ENCODE measurements at regions not wholly inside any gene's neighbourhood (a gene's known extent, or its start where the extent isn't known, plus 50 kb on each side); places are given as distances from the start of the nearest gene placed in this dataset.

GRCh38 chr18:61957801-61958516 is 65.2 kb upstream of the RNF152 start:
- TF ChIP-seq, protein P1, sequence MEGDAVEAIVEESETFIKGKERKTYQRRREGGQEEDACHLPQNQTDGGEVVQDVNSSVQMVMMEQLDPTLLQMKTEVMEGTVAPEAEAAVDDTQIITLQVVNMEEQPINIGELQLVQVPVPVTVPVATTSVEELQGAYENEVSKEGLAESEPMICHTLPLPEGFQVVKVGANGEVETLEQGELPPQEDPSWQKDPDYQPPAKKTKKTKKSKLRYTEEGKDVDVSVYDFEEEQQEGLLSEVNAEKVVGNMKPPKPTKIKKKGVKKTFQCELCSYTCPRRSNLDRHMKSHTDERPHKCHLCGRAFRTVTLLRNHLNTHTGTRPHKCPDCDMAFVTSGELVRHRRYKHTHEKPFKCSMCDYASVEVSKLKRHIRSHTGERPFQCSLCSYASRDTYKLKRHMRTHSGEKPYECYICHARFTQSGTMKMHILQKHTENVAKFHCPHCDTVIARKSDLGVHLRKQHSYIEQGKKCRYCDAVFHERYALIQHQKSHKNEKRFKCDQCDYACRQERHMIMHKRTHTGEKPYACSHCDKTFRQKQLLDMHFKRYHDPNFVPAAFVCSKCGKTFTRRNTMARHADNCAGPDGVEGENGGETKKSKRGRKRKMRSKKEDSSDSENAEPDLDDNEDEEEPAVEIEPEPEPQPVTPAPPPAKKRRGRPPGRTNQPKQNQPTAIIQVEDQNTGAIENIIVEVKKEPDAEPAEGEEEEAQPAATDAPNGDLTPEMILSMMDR (IDR thresholded peaks at IDR 0.05; ENCODE audit: low read depth, low read length, missing input control): no peak
- TF ChIP-seq, protein P2, sequence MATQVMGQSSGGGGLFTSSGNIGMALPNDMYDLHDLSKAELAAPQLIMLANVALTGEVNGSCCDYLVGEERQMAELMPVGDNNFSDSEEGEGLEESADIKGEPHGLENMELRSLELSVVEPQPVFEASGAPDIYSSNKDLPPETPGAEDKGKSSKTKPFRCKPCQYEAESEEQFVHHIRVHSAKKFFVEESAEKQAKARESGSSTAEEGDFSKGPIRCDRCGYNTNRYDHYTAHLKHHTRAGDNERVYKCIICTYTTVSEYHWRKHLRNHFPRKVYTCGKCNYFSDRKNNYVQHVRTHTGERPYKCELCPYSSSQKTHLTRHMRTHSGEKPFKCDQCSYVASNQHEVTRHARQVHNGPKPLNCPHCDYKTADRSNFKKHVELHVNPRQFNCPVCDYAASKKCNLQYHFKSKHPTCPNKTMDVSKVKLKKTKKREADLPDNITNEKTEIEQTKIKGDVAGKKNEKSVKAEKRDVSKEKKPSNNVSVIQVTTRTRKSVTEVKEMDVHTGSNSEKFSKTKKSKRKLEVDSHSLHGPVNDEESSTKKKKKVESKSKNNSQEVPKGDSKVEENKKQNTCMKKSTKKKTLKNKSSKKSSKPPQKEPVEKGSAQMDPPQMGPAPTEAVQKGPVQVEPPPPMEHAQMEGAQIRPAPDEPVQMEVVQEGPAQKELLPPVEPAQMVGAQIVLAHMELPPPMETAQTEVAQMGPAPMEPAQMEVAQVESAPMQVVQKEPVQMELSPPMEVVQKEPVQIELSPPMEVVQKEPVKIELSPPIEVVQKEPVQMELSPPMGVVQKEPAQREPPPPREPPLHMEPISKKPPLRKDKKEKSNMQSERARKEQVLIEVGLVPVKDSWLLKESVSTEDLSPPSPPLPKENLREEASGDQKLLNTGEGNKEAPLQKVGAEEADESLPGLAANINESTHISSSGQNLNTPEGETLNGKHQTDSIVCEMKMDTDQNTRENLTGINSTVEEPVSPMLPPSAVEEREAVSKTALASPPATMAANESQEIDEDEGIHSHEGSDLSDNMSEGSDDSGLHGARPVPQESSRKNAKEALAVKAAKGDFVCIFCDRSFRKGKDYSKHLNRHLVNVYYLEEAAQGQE (IDR thresholded peaks at IDR 0.05): no peak
